Lower leg skin (tissue), 4 donors: ENCODE measurements at regions not wholly inside any gene's neighbourhood (a gene's known extent, or its start where the extent isn't known, plus 50 kb on each side); places are given as distances from the start of the nearest gene placed in this dataset.

Experiments
- DNase-seq, 2 donors: peaks; one replicate each; pipeline ENCODE4 v3.0.0-alpha.2; 2019; ENCODE audit warnings: low spot score in 2 of 2
- H3K4me3 ChIP-seq: fragments of 200-600 bp; sonication (generic); 2 replicates; pipeline ENCODE4 v1.5.1; 2017; ENCODE audit warnings: mild to moderate bottlenecking, low read depth; ENCODE audit not compliant: poor library complexity, severe bottlenecking
- POLR2A ChIP-seq, 2 donors: fragments of 450-650 bp; IDR thresholded peaks; one replicate each; pipeline ENCODE4 v1.6.1; 2016 to 2017; ENCODE audit warnings: antibody characterized with exemption in 2 of 2, mild to moderate bottlenecking in 1 of 2, moderate library complexity in 1 of 2
- WGBS, 2 donors: methylation state at CpG; one replicate each; pipeline ENCODE4 v1.1.5; 2018; 5-methylcytosine and 5-hydroxymethylcytosine counted together
- intact Hi-C: fragments of 100-400 bp; cut with DNase I; formaldehyde crosslinking; loops from one replicate; pipeline ENCODE4 v1.15.0; 2023; ENCODE audit warnings: low total_unique reads
- TF ChIP-seq, protein P1 (sequence below), 3 donors: fragments of 450-650 bp; IDR thresholded peaks; one replicate each; pipeline ENCODE4 v1.5.1; 2016; ENCODE audit warnings: antibody characterized with exemption in 3 of 3, mild to moderate bottlenecking in 3 of 3, moderate library complexity in 2 of 3

GRCh38 chr5:91885291-91886265, 502.5 kb upstream of the ARRDC3 start:
- intact Hi-C loops, result no loop called here
- TF ChIP-seq, protein P1, sequence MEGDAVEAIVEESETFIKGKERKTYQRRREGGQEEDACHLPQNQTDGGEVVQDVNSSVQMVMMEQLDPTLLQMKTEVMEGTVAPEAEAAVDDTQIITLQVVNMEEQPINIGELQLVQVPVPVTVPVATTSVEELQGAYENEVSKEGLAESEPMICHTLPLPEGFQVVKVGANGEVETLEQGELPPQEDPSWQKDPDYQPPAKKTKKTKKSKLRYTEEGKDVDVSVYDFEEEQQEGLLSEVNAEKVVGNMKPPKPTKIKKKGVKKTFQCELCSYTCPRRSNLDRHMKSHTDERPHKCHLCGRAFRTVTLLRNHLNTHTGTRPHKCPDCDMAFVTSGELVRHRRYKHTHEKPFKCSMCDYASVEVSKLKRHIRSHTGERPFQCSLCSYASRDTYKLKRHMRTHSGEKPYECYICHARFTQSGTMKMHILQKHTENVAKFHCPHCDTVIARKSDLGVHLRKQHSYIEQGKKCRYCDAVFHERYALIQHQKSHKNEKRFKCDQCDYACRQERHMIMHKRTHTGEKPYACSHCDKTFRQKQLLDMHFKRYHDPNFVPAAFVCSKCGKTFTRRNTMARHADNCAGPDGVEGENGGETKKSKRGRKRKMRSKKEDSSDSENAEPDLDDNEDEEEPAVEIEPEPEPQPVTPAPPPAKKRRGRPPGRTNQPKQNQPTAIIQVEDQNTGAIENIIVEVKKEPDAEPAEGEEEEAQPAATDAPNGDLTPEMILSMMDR (IDR thresholded peaks at IDR 0.05), result no peak
- TF ChIP-seq POLR2A (IDR thresholded peaks at IDR 0.05), result no peak
- 44 to 57% methylated on average over 8 of the region's 8 CpGs for WGBS, 2 donors
- no peak for DNase-seq
- H3K4me3 ChIP-seq, result no peak overlapping the region

GRCh38 chr5:91884036-91884435, 500.9 kb upstream of the ARRDC3 start:
- no peak overlapping the region for H3K4me3 ChIP-seq
- intact Hi-C loops, result no loop called here
- no peak for DNase-seq
- 85% methylated on average over 1 of the region's 1 CpG for WGBS, 2 donors
- TF ChIP-seq, protein P1 (IDR thresholded peaks at IDR 0.05), result no peak
- no peak for TF ChIP-seq POLR2A (IDR thresholded peaks at IDR 0.05)

- WGBS, 2 donors, result 63 to 71% methylated on average over 9 of the region's 9 CpGs
- H3K4me3 ChIP-seq, result no peak overlapping the region
- TF ChIP-seq, protein P1 (IDR thresholded peaks at IDR 0.05), result no peak
- TF ChIP-seq POLR2A (IDR thresholded peaks at IDR 0.05), result no peak
- DNase-seq, result no peak
- intact Hi-C loops, result no loop called here
Measured at GRCh38 chr5:91875196-91875779, 492.2 kb upstream of the ARRDC3 start.

GRCh38 chr5:91867799-91868198, 484.7 kb upstream of the ARRDC3 start:
- no peak for DNase-seq
- intact Hi-C loops, result no loop called here
- TF ChIP-seq, protein P1 (IDR thresholded peaks at IDR 0.05), result no peak
- no peak for TF ChIP-seq POLR2A (IDR thresholded peaks at IDR 0.05)
- no peak overlapping the region for H3K4me3 ChIP-seq

DNA sequence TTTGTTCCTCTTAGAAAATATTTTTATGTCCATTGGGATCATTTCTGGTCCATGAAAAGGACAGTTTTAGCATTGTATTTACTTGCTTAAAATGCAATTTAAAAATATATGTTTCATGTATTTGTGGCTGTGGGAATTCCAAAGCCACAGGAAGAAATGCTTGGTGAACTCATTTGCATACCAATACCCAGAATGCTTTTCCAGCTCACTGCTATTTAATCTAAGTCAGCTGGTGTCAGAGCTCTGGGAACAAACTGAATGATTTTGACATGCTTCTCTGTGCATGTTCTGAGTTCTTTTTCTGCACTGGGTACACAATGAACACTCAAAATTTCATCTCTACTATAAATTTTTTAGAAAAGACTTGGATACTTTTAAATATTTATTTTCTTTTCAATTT, 482.8 kb upstream of the ARRDC3 start:
- intact Hi-C loops, result no loop called here
- DNase-seq, result no peak
- TF ChIP-seq POLR2A (IDR thresholded peaks at IDR 0.05), result no peak
- TF ChIP-seq, protein P1 (IDR thresholded peaks at IDR 0.05), result no peak
- no peak overlapping the region for H3K4me3 ChIP-seq
